MM.1S (cell line): ENCODE measurements at regions not wholly inside any gene's neighbourhood (a gene's known extent, or its start where the extent isn't known, plus 50 kb on each side); places are given as distances from the start of the nearest gene placed in this dataset.

ENCODE experiments used
- DNase-seq: peaks from one replicate; pipeline ENCODE4 v3.0.0-alpha.2; 2015
- H2AFZ ChIP-seq: fragments of 300-600 bp; sonication (generic); 2 replicates; pipeline ENCODE4 v1.6.0; 2016; ENCODE audit warnings: antibody characterized with exemption, low read length
- H3F3A ChIP-seq: fragments of 300-600 bp; sonication (generic); 2 replicates; pipeline ENCODE4 v1.6.1; 2016; ENCODE audit warnings: mild to moderate bottlenecking, antibody characterized with exemption, low read length, moderate library complexity, mixed read lengths; ENCODE audit not compliant: insufficient read depth
- H3K27ac ChIP-seq: fragments of 300-600 bp; sonication (generic); 2 replicates; pipeline ENCODE4 v1.5.1; 2016; ENCODE audit warnings: mild to moderate bottlenecking, low read length
- H3K27me3 ChIP-seq: fragments of 300-600 bp; sonication (generic); replicated peaks from 2 replicates; pipeline ENCODE4 v1.6.0; 2016; ENCODE audit warnings: low read length; ENCODE audit not compliant: insufficient read depth
- H3K36me3 ChIP-seq: fragments of 300-600 bp; sonication (generic); replicated peaks from 2 replicates; pipeline ENCODE4 v1.6.1; 2016; ENCODE audit warnings: mild to moderate bottlenecking, low read length, mixed read lengths; ENCODE audit not compliant: insufficient read depth
- H3K4me1 ChIP-seq: fragments of 300-600 bp; sonication (generic); 2 replicates; pipeline ENCODE4 v1.6.1; 2016; ENCODE audit warnings: low read length, mixed read lengths
- H3K4me2 ChIP-seq: fragments of 300-600 bp; sonication (generic); 2 replicates; pipeline ENCODE4 v1.6.0; 2016; ENCODE audit warnings: low read depth, low read length
- H3K4me3 ChIP-seq: fragments of 300-600 bp; sonication (generic); 2 replicates; pipeline ENCODE4 v1.5.1; 2016; ENCODE audit warnings: low read length, mixed read lengths
- H3K79me2 ChIP-seq: fragments of 300-600 bp; sonication (generic); 2 replicates; pipeline ENCODE4 v1.6.1; 2016; ENCODE audit warnings: mixed run types, low read length, mixed read lengths
- H3K9ac ChIP-seq: fragments of 300-600 bp; sonication (generic); 2 replicates; pipeline ENCODE4 v1.6.1; 2016; ENCODE audit warnings: low read length, mixed read lengths
- H3K9me2 ChIP-seq: fragments of 300-600 bp; sonication (generic); replicated peaks from 2 replicates; pipeline ENCODE4 v1.6.1; 2016; ENCODE audit warnings: mild to moderate bottlenecking, low read length, mixed read lengths; ENCODE audit not compliant: insufficient read depth
- H3K9me3 ChIP-seq: fragments of 300-600 bp; sonication (generic); replicated peaks from 2 replicates; pipeline ENCODE4 v1.6.1; 2016; ENCODE audit warnings: mild to moderate bottlenecking, low read length, mixed read lengths; ENCODE audit not compliant: insufficient read depth
- H4K20me1 ChIP-seq: fragments of 300-600 bp; sonication (generic); 2 replicates; pipeline ENCODE4 v1.6.1; 2016; ENCODE audit warnings: mild to moderate bottlenecking, low read length, moderate library complexity, mixed read lengths; ENCODE audit not compliant: insufficient read depth
- EZH2 ChIP-seq: fragments of 300-600 bp; sonication (generic); optimal IDR thresholded peaks from 2 replicates; pipeline ENCODE3; 2017; ENCODE audit warnings: low read depth, mild to moderate bottlenecking, antibody characterized with exemption, low read length, mixed read lengths
- EZH2phosphoT487 ChIP-seq: fragments of 300-600 bp; sonication (generic); IDR thresholded peaks from 2 replicates; pipeline ENCODE4 v1.6.1; 2018; ENCODE audit warnings: antibody characterized with exemption, low read length
- TF ChIP-seq, protein P1 (sequence below): fragments of 300-600 bp; sonication (generic); IDR thresholded peaks from 2 replicates; pipeline ENCODE4 v1.5.1; 2016; ENCODE audit warnings: antibody characterized with exemption, low read length, mixed read lengths

- no peak overlapping the region for H2AFZ ChIP-seq
- no peaks in the 10 kb centered on the region for H4K20me1 ChIP-seq
- no peak overlapping the region for H3K4me3 ChIP-seq
- no peak overlapping the region for H3K4me2 ChIP-seq
- no peaks in the 10 kb centered on the region for H3K36me3 ChIP-seq
- H3K4me1 ChIP-seq: no peaks in the 10 kb centered on the region
- no peaks in the 10 kb centered on the region for H3K27me3 ChIP-seq
- no peak overlapping the region for H3K27ac ChIP-seq
- no peaks in the 10 kb centered on the region for H3K9me2 ChIP-seq
- no peaks in the 10 kb centered on the region for H3K79me2 ChIP-seq
- TF ChIP-seq, protein P1, sequence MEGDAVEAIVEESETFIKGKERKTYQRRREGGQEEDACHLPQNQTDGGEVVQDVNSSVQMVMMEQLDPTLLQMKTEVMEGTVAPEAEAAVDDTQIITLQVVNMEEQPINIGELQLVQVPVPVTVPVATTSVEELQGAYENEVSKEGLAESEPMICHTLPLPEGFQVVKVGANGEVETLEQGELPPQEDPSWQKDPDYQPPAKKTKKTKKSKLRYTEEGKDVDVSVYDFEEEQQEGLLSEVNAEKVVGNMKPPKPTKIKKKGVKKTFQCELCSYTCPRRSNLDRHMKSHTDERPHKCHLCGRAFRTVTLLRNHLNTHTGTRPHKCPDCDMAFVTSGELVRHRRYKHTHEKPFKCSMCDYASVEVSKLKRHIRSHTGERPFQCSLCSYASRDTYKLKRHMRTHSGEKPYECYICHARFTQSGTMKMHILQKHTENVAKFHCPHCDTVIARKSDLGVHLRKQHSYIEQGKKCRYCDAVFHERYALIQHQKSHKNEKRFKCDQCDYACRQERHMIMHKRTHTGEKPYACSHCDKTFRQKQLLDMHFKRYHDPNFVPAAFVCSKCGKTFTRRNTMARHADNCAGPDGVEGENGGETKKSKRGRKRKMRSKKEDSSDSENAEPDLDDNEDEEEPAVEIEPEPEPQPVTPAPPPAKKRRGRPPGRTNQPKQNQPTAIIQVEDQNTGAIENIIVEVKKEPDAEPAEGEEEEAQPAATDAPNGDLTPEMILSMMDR: no peak
- TF ChIP-seq EZH2 (no peak), EZH2phosphoT487 (no peak)
- no peak overlapping the region for H3K9ac ChIP-seq
- H3K9me3 ChIP-seq: no peaks in the 10 kb centered on the region
- no peak for DNase-seq
- H3F3A ChIP-seq: no peaks in the 10 kb centered on the region
Observed at GRCh38 chrX:874061-874460, 243.5 kb downstream of the SHOX start.

DNA sequence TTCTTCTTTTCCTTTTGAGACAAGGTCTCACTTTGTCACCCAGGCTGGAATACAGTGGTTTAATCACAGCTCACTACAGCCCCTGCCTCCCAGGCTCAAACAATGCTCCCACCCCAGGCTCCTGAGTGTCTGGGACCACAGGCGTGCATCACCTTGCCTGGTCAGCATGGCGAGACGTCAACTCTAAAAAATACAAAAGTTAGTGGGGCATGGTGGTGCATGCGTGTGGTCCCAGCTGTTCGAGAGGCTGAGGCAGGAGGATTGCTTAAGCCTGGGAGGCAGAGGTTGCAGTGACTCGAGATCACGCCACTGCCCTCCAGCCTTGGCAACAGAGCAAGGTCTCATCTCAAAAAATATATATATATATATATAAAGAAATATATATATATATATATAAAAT is 242.4 kb downstream of the SHOX start:
- Histone ChIP-seq H3F3A (no peaks in the 10 kb centered on the region), H3K9me2 (no peaks in the 10 kb centered on the region), H3K9me3 (no peaks in the 10 kb centered on the region), H3K4me3 (no peak overlapping the region), H3K9ac (no peak overlapping the region), H4K20me1 (no peaks in the 10 kb centered on the region), H3K27ac (no peak overlapping the region), H3K27me3 (no peaks in the 10 kb centered on the region), H3K4me2 (no peak overlapping the region), H2AFZ (no peak overlapping the region), H3K79me2 (no peaks in the 10 kb centered on the region), H3K4me1 (no peaks in the 10 kb centered on the region), H3K36me3 (no peaks in the 10 kb centered on the region)
- no peak for DNase-seq
- TF ChIP-seq, protein P1: no peak
- TF ChIP-seq EZH2phosphoT487 (no peak), EZH2 (no peak)

DNA sequence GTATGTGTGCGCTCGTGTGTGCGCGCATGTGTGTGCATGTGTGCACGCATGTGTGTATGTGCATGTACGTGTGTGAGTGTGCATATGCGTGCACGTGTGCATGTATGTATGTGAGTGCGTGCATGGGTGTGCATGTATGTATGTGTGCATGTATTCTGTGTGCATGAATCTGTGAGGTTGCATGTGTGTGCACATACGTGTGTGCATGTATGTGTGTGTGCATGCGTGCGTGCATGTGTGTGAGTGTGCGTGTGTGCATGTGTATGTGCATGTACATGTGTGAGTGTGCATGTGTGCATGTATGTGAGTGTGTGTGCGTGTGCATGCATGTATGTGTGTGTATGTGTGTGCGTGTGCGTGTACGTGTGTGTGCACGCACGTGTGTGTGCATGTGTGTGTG is 241.5 kb downstream of the SHOX start:
- no peaks in the 10 kb centered on the region for H3F3A ChIP-seq
- no peaks in the 10 kb centered on the region for H3K9me2 ChIP-seq
- H3K4me1 ChIP-seq: no peaks in the 10 kb centered on the region
- H2AFZ ChIP-seq: no peak overlapping the region
- no peaks in the 10 kb centered on the region for H4K20me1 ChIP-seq
- H3K36me3 ChIP-seq: no peaks in the 10 kb centered on the region
- no peak for DNase-seq
- H3K9me3 ChIP-seq: no peaks in the 10 kb centered on the region
- no peak overlapping the region for H3K4me2 ChIP-seq
- H3K9ac ChIP-seq: no peak overlapping the region
- no peak overlapping the region for H3K27ac ChIP-seq
- TF ChIP-seq EZH2: no peak
- no peak for TF ChIP-seq EZH2phosphoT487
- TF ChIP-seq, protein P1: no peak
- H3K27me3 ChIP-seq: no peaks in the 10 kb centered on the region
- H3K79me2 ChIP-seq: no peaks in the 10 kb centered on the region
- no peak overlapping the region for H3K4me3 ChIP-seq
